DOHH2 (cell line): ENCODE measurements at regions not wholly inside any gene's neighbourhood (a gene's known extent, or its start where the extent isn't known, plus 50 kb on each side); places are given as distances from the start of the nearest gene placed in this dataset.

ENCODE experiments used
- H3F3A ChIP-seq: fragments of 200-600 bp; sonication (generic), shearing (Covaris generic); 2 replicates; pipeline ENCODE4 v1.6.0; 2016; ENCODE audit warnings: antibody characterized with exemption, mild to moderate bottlenecking; ENCODE audit not compliant: control insufficient read depth, insufficient read depth
- H3K27ac ChIP-seq: fragments of 200-600 bp; sonication (generic); 2 replicates; pipeline ENCODE4 v1.5.1; 2014; ENCODE audit warnings: low read depth, mild to moderate bottlenecking, low read length, moderate library complexity
- H3K27me3 ChIP-seq: fragments of 200-600 bp; sonication (generic); 2 replicates; pipeline ENCODE4 v1.6.1; 2014; ENCODE audit warnings: mild to moderate bottlenecking, low read length, mixed read lengths; ENCODE audit not compliant: control insufficient read depth
- H3K36me3 ChIP-seq: fragments of 200-600 bp; sonication (generic); 2 replicates; pipeline ENCODE4 v1.6.1; 2014; ENCODE audit warnings: mild to moderate bottlenecking, low read length, moderate library complexity, mixed read lengths; ENCODE audit not compliant: control insufficient read depth
- H3K4me1 ChIP-seq: fragments of 200-600 bp; sonication (generic); 2 replicates; pipeline ENCODE4 v1.6.1; 2014; ENCODE audit warnings: mild to moderate bottlenecking, low read length, mixed read lengths; ENCODE audit not compliant: control insufficient read depth
- H3K4me2 ChIP-seq: fragments of 200-600 bp; sonication (generic); 2 replicates; pipeline ENCODE4 v1.6.0; 2014; ENCODE audit warnings: mild to moderate bottlenecking, low read length, moderate library complexity
- H3K4me3 ChIP-seq: fragments of 200-600 bp; sonication (generic); 2 replicates; pipeline ENCODE4 v1.5.1; 2014; ENCODE audit warnings: mild to moderate bottlenecking, low read length, mixed read lengths
- H3K79me2 ChIP-seq: fragments of 200-600 bp; sonication (generic); 2 replicates; pipeline ENCODE4 v1.6.1; 2014; ENCODE audit warnings: mild to moderate bottlenecking, low read length, mixed read lengths; ENCODE audit not compliant: control insufficient read depth
- H3K9me2 ChIP-seq: fragments of 200-600 bp; sonication (generic); replicated peaks from 2 replicates; pipeline ENCODE4 v1.6.1; 2014; ENCODE audit warnings: mild to moderate bottlenecking, low read length, mixed read lengths; ENCODE audit not compliant: control insufficient read depth
- H3K9me3 ChIP-seq: fragments of 200-600 bp; sonication (generic); 2 replicates; pipeline ENCODE4 v1.6.1; 2014; ENCODE audit warnings: antibody characterized with exemption, low read length, mixed read lengths; ENCODE audit not compliant: control insufficient read depth, insufficient read depth
- H4K20me1 ChIP-seq: fragments of 200-600 bp; sonication (generic); 2 replicates; pipeline ENCODE4 v1.6.0; 2014; ENCODE audit warnings: low read depth, mild to moderate bottlenecking, antibody characterized with exemption, low read length, moderate library complexity; ENCODE audit not compliant: control insufficient read depth, insufficient read depth
- CTCF ChIP-seq: fragments of 200-600 bp; sonication (generic); IDR thresholded peaks from one replicate; pipeline ENCODE4 v1.5.1; 2014; ENCODE audit warnings: antibody characterized with exemption, mild to moderate bottlenecking, low read depth, low read length; ENCODE audit not compliant: poor library complexity, severe bottlenecking
- EZH2phosphoT487 ChIP-seq: fragments of 200-600 bp; sonication (generic); IDR thresholded peaks from 2 replicates; pipeline ENCODE4 v1.6.1; 2017; ENCODE audit warnings: borderline replicate concordance, mild to moderate bottlenecking, antibody characterized with exemption, low read length, moderate library complexity, mixed read lengths

- Histone ChIP-seq H3K4me1 (no peaks in the 10 kb centered on the region), H3K27me3 (no peaks in the 10 kb centered on the region), H3K9me2 (no peaks in the 10 kb centered on the region), H3K4me2 (no peak overlapping the region), H3K9me3 (no peaks in the 10 kb centered on the region), H4K20me1 (no peaks in the 10 kb centered on the region), H3K4me3 (no peak overlapping the region), H3K27ac (no peak overlapping the region), H3F3A (no peaks in the 10 kb centered on the region), H3K36me3 (no peaks in the 10 kb centered on the region), H3K79me2 (no peaks in the 10 kb centered on the region)
- no peak for TF ChIP-seq EZH2phosphoT487
- no peak for TF ChIP-seq CTCF
Observed at GRCh38 chr3:81214631-81215030, 546.8 kb downstream of the GBE1 start.

GRCh38 chr3:81199587-81199986, 561.9 kb downstream of the GBE1 start:
- H3K36me3 ChIP-seq = no peaks in the 10 kb centered on the region
- TF ChIP-seq EZH2phosphoT487 = no peak
- no peak for TF ChIP-seq CTCF
- no peaks in the 10 kb centered on the region for H3K4me1 ChIP-seq
- H3K27ac ChIP-seq = no peak overlapping the region
- H3K27me3 ChIP-seq = no peaks in the 10 kb centered on the region
- no peaks in the 10 kb centered on the region for H3K9me3 ChIP-seq
- no peaks in the 10 kb centered on the region for H3K79me2 ChIP-seq
- H3K4me3 ChIP-seq = no peak overlapping the region
- H3K4me2 ChIP-seq = no peak overlapping the region
- no peaks in the 10 kb centered on the region for H3K9me2 ChIP-seq
- no peaks in the 10 kb centered on the region for H3F3A ChIP-seq
- H4K20me1 ChIP-seq = no peaks in the 10 kb centered on the region

- Histone ChIP-seq H3K4me2 (no peak overlapping the region), H3K79me2 (no peaks in the 10 kb centered on the region), H3K4me1 (no peaks in the 10 kb centered on the region), H3K4me3 (no peak overlapping the region), H3K9me3 (no peaks in the 10 kb centered on the region), H3K27me3 (no peaks in the 10 kb centered on the region), H3F3A (no peaks in the 10 kb centered on the region), H3K36me3 (no peaks in the 10 kb centered on the region), H3K9me2 (no peaks in the 10 kb centered on the region), H4K20me1 (no peaks in the 10 kb centered on the region), H3K27ac (no peak overlapping the region)
- TF ChIP-seq EZH2phosphoT487 = no peak
- no peak for TF ChIP-seq CTCF
Observed at GRCh38 chr3:81198756-81199155, 562.7 kb downstream of the GBE1 start.

GRCh38 chr3:81198216-81198615, 563.2 kb downstream of the GBE1 start:
- H3K27me3 ChIP-seq = no peaks in the 10 kb centered on the region
- no peak for TF ChIP-seq CTCF
- TF ChIP-seq EZH2phosphoT487 = no peak
- H3K79me2 ChIP-seq = no peaks in the 10 kb centered on the region
- H3F3A ChIP-seq = no peaks in the 10 kb centered on the region
- H3K27ac ChIP-seq = no peak overlapping the region
- H3K9me2 ChIP-seq = no peaks in the 10 kb centered on the region
- no peaks in the 10 kb centered on the region for H4K20me1 ChIP-seq
- H3K4me1 ChIP-seq = no peaks in the 10 kb centered on the region
- H3K4me2 ChIP-seq = no peak overlapping the region
- H3K9me3 ChIP-seq = no peaks in the 10 kb centered on the region
- H3K4me3 ChIP-seq = no peak overlapping the region
- H3K36me3 ChIP-seq = no peaks in the 10 kb centered on the region
